ENCODE measurements at regions not wholly inside any gene's neighbourhood (a gene's known extent, or its start where the extent isn't known, plus 50 kb on each side); places are given as distances from the start of the nearest gene placed in this dataset.

GRCh38 chr12:3432868-3433267 is 58.1 kb upstream of the PRMT8 start:
- Mint-ChIP-seq H3K36me3 (ENCODE audit: low read depth) (peaks cover 21% of the 10 kb centered on the region), H3K4me3 (no peak overlapping the region), H3K27ac (no peak overlapping the region), H3K4me1 (peaks cover 42% of the 10 kb centered on the region), H3K9me3 (peaks cover 23% of the 10 kb centered on the region), H3K27me3 (ENCODE audit: insufficient read depth, low read depth, poor library complexity) (peaks cover 29% of the 10 kb centered on the region)
- Histone ChIP-seq H3K4me1 (ENCODE audit: insufficient read depth) (peaks cover 21% of the 10 kb centered on the region), H3K79me2 (replicated peaks; ENCODE audit: insufficient read depth) (no peaks in the 10 kb centered on the region), H3K4me2 (peak overlapping the region; percentile 55; the same call in 1 of the 2 replicates), H3K36me3 (ENCODE audit: insufficient read depth) (no peaks in the 10 kb centered on the region), H3K27ac (ENCODE audit: low read depth) (0 out of 2 replicates have a peak overlapping the region, but pooled peaks have one; percentile 91), H3K27me3 (ENCODE audit: insufficient read depth) (no peaks in the 10 kb centered on the region), H3F3A (replicated peaks; ENCODE audit: low read depth) (no peaks in the 10 kb centered on the region; the same call in 1 of the 2 replicates), H3K4me3 (no peak overlapping the region), H4K20me1 (replicated peaks; ENCODE audit: insufficient read depth) (no peaks in the 10 kb centered on the region), H3K9me2 (ENCODE audit: insufficient read depth) (no peaks in the 10 kb centered on the region), H2AFZ (0 out of 2 replicates have a peak overlapping the region, but pooled peaks have one; percentile 85)
- TF ChIP-seq CTCF (conservative IDR thresholded peaks at IDR 0.05; ENCODE audit: low read depth in 2 of 2) (no peak), EZH2phosphoT487 (IDR thresholded peaks at IDR 0.05; ENCODE audit: unreplicated experiment) (no peak), REST (IDR thresholded peaks at IDR 0.05; ENCODE audit: unreplicated experiment) (no peak), NANOG (IDR thresholded peaks at IDR 0.05; ENCODE audit: borderline replicate concordance) (no peak), ZNF462 (CRISPR knock-in tag; IDR thresholded peaks at IDR 0.05) (no peak), ETS1 (IDR thresholded peaks at IDR 0.05) (no peak)
- no peak for ATAC-seq
- no peak for DNase-seq (ENCODE audit: low spot score)

Data from GM23338 (cell line).